Body of pancreas (tissue), 4 donors: ENCODE measurements at regions not wholly inside any gene's neighbourhood (a gene's known extent, or its start where the extent isn't known, plus 50 kb on each side); places are given as distances from the start of the nearest gene placed in this dataset.

Experiments used
- ATAC-seq: fragments of 150-250 bp; one replicate; pipeline ENCODE4 v1.9.1; 2016
- DNase-seq, 4 donors: peaks; one replicate each; pipeline ENCODE4 v3.0.0-alpha.2; 2019
- H3K27ac ChIP-seq, 4 donors: fragments of 200-600 bp; sonication (generic); 1 replicate in 3 of 4; 2 replicates in 1 of 4; pipeline versions ENCODE4 v1.5.1 to v1.6.1; 2016 to 2019; ENCODE audit warnings: mild to moderate bottlenecking in 1 of 4, mixed read lengths in 1 of 4, moderate library complexity in 1 of 4
- H3K27me3 ChIP-seq, 2 donors: fragments of 200-600 bp; sonication (generic); one replicate each; pipeline ENCODE4 v1.6.0; 2016; ENCODE audit warnings: mild to moderate bottlenecking in 1 of 2
- H3K36me3 ChIP-seq, 2 donors: fragments of 200-600 bp; sonication (generic); replicated peaks in 1 of 2; 2 replicates each; pipeline ENCODE4 v1.5.1; 2016; ENCODE audit warnings: low read depth in 2 of 2; ENCODE audit not compliant: insufficient read depth in 1 of 2
- H3K4me1 ChIP-seq: fragments of 200-600 bp; sonication (generic); one replicate; pipeline ENCODE4 v1.6.0; 2016
- H3K4me3 ChIP-seq, 2 donors: fragments of 200-600 bp; sonication (generic); 1 replicate in 1 of 2; 2 replicates in 1 of 2; pipeline ENCODE4 v1.5.1; 2016 to 2019
- H3K9me3 ChIP-seq, 3 donors: fragments of 200-600 bp; sonication (generic); 1 replicate in 2 of 3; 2 replicates in 1 of 3; pipeline ENCODE4 v1.5.1; 2016
- CTCF ChIP-seq, 7 experiments: fragments of 450-650 bp in 4 of 7; fragments of 200-600 bp in 3 of 7; sonication (generic) in 3 of 7; IDR thresholded peaks; one replicate each; pipeline ENCODE4 v1.5.1; 2016 to 2019; ENCODE audit warnings: antibody characterized with exemption in 7 of 7
- POLR2A ChIP-seq, 3 donors: fragments of 450-650 bp; IDR thresholded peaks; one replicate each; pipeline ENCODE4 v1.6.1; 2016; ENCODE audit warnings: antibody characterized with exemption in 3 of 3, mild to moderate bottlenecking in 2 of 3
- WGBS, 2 donors: methylation state at CpG; one replicate each; pipeline ENCODE4 v1.1.5; 2017; 5-methylcytosine and 5-hydroxymethylcytosine counted together
- intact Hi-C: fragments of 100-400 bp; cut with DNase I; formaldehyde crosslinking; loops from one replicate; pipeline ENCODE4 v1.15.1; 2023

GRCh38 chr7:67786021-67786420, 789.4 kb downstream of the TYW1 start:
- DNase-seq (no peak), ATAC-seq (no peak)
- H3K36me3 ChIP-seq = no peaks in the 10 kb centered on the region
- H3K4me1 ChIP-seq = no peaks in the 10 kb centered on the region
- intact Hi-C loops = no loop called here
- no peak overlapping the region for H3K27ac ChIP-seq
- TF ChIP-seq CTCF (IDR thresholded peaks at IDR 0.05) = no peak
- TF ChIP-seq POLR2A (IDR thresholded peaks at IDR 0.05) = no peak
- 86 to 98% methylated on average over 6 of the region's 6 CpGs for WGBS, 2 donors
- H3K27me3 ChIP-seq = no peaks in the 10 kb centered on the region
- H3K4me3 ChIP-seq = no peak overlapping the region
- H3K9me3 ChIP-seq = no peaks in the 10 kb centered on the region

- intact Hi-C loops = no loop called here
- H3K27me3 ChIP-seq = no peaks in the 10 kb centered on the region
- WGBS, 2 donors = 44 to 46% methylated on average over 11 of the region's 11 CpGs
- no peak overlapping the region for H3K4me3 ChIP-seq
- no peaks in the 10 kb centered on the region for H3K4me1 ChIP-seq
- no peak overlapping the region for H3K27ac ChIP-seq
- no peaks in the 10 kb centered on the region for H3K9me3 ChIP-seq
- no peaks in the 10 kb centered on the region for H3K36me3 ChIP-seq
- TF ChIP-seq CTCF (IDR thresholded peaks at IDR 0.05) (peak in 4 of 7 experiments; percentile 21 to 37 (median 26)), POLR2A (IDR thresholded peaks at IDR 0.05) (no peak)
- DNase-seq (no peak), ATAC-seq (no peak)
Measured at GRCh38 chr7:67788669-67789068, 792.0 kb downstream of the TYW1 start.

DNA sequence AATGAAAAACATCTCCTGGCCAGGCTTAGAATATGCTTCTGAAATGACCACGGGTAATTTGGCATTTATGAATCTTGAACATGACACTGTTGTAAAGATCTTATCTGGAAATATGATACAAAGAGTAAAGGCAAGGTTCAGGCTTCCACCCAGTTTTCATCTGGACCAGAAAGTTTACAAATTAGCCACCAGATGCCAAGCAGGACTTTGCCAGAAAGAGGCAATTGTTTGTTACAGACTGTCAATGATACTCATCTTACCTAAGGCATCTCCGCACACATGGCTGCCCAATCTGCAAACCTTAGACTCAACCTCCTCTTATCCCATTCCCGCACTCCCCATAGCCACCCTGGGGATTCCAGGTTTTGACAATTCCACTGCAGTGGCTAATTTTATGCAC, 795.3 kb downstream of the TYW1 start:
- WGBS, 2 donors = 71 to 75% methylated on average over 3 of the region's 3 CpGs
- H3K4me3 ChIP-seq = no peak overlapping the region
- no peak for TF ChIP-seq CTCF (IDR thresholded peaks at IDR 0.05)
- TF ChIP-seq POLR2A (IDR thresholded peaks at IDR 0.05) = no peak
- H3K27ac ChIP-seq = no peak overlapping the region
- H3K27me3 ChIP-seq = no peaks in the 10 kb centered on the region
- DNase-seq = no peak
- no peaks in the 10 kb centered on the region for H3K36me3 ChIP-seq
- no peaks in the 10 kb centered on the region for H3K4me1 ChIP-seq
- ATAC-seq = no peak
- intact Hi-C loops = no loop called here
- no peaks in the 10 kb centered on the region for H3K9me3 ChIP-seq

- TF ChIP-seq POLR2A (IDR thresholded peaks at IDR 0.05) (no peak), CTCF (IDR thresholded peaks at IDR 0.05) (no peak)
- 53 to 73% methylated on average over 2 of the region's 2 CpGs for WGBS, 2 donors
- intact Hi-C loops = no loop called here
- Histone ChIP-seq H3K9me3 (no peaks in the 10 kb centered on the region), H3K4me3 (no peak overlapping the region), H3K27ac (no peak overlapping the region), H3K36me3 (no peaks in the 10 kb centered on the region), H3K27me3 (no peaks in the 10 kb centered on the region), H3K4me1 (no peaks in the 10 kb centered on the region)
- ATAC-seq (no peak), DNase-seq (no peak)
Measured at GRCh38 chr7:67794544-67794943, 797.9 kb downstream of the TYW1 start.

DNA sequence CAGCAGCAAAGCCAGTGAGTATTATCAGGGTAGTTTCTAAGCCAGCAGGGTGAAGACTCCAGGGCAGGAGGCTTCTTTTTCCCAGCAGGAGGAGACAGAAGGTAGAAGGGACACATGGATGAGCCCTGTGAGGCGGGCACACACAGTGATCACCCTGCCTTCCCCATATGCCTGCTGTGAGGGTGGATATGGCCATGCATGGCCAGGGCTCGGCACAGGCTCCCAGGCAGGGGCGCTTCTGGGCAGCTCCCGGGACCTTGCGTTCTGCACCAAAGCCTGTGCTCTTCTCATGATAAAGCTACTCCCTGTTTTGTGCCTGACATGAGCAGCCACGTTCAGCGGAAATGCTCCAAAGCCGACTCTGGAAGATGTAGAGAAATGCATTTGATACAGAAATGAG, 807.2 kb downstream of the TYW1 start:
- Histone ChIP-seq H3K27ac (no peak overlapping the region), H3K4me3 (no peak overlapping the region), H3K36me3 (no peaks in the 10 kb centered on the region), H3K27me3 (no peaks in the 10 kb centered on the region), H3K4me1 (no peaks in the 10 kb centered on the region), H3K9me3 (no peaks in the 10 kb centered on the region)
- intact Hi-C loops = no loop called here
- no peak for TF ChIP-seq POLR2A (IDR thresholded peaks at IDR 0.05)
- no peak for TF ChIP-seq CTCF (IDR thresholded peaks at IDR 0.05)
- 75 to 83% methylated on average over 5 to 8 of the region's 8 CpGs for WGBS, 2 donors
- ATAC-seq (no peak), DNase-seq (no peak)
